Transverse colon (tissue), 4 donors: ENCODE measurements at regions not wholly inside any gene's neighbourhood (a gene's known extent, or its start where the extent isn't known, plus 50 kb on each side); places are given as distances from the start of the nearest gene placed in this dataset.
"Not testable (repeated sequence)": the region's sequence is repeated elsewhere in the genome, so short reads cannot be mapped to it uniquely, and the experiment has no call there.

ENCODE experiments used
- CTCF ChIP-seq, 5 experiments: fragments of 200-600 bp in 3 of 5; fragments of 450-650 bp in 2 of 5; sonication (generic) in 3 of 5; IDR thresholded peaks; 1 replicate in 2 of 5; 2 replicates in 3 of 5; pipeline ENCODE4 v1.5.1; 2016 to 2017; ENCODE audit warnings: antibody characterized with exemption in 5 of 5, inconsistent platforms in 3 of 5, mild to moderate bottlenecking in 2 of 5, moderate library complexity in 1 of 5
- EP300 ChIP-seq: sonication (generic); formaldehyde crosslinking; IDR thresholded peaks from one replicate; pipeline ENCODE4 v1.6.1; 2017; ENCODE audit warnings: antibody characterized with exemption, low read depth
- POLR2A ChIP-seq: fragments of 450-650 bp; IDR thresholded peaks from one replicate; pipeline ENCODE4 v1.6.1; 2016; ENCODE audit warnings: antibody characterized with exemption, mild to moderate bottlenecking, moderate library complexity
- POLR2AphosphoS5 ChIP-seq, 3 donors: sonication (generic); formaldehyde crosslinking; IDR thresholded peaks; one replicate each; pipeline ENCODE4 v1.6.1; 2016; ENCODE audit warnings: antibody characterized with exemption in 3 of 3

DNA sequence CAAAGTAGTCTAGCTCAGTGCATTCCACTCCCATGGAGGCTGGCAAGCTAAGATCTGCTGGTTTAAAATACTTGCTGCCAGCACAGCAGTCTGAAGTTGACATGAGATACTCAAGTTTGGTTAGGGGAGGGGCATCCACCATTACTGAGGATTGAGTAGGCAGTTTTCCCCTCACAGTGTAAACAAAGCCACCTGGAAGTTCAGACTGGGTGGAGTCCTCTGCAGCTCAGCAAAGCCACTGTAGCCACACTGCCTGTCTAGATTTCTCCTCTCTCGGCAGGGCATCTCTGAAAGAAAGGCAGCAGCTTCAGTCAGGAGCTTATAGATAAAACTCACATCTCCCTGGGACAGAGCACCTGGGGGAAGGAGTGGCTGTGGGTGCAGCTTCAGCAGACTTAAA is 377.4 kb upstream of the PRR20A start:
- not testable (repeated sequence) for TF ChIP-seq CTCF (IDR thresholded peaks at IDR 0.05); POLR2A; EP300; POLR2AphosphoS5 (IDR thresholded peaks at IDR 0.05)
